H7 (cell line): ENCODE measurements at regions not wholly inside any gene's neighbourhood (a gene's known extent, or its start where the extent isn't known, plus 50 kb on each side); places are given as distances from the start of the nearest gene placed in this dataset.
"Not testable (repeated sequence)": the region's sequence is repeated elsewhere in the genome, so short reads cannot be mapped to it uniquely, and the experiment has no call there.

Experiments
- DNase-seq: peaks from one replicate; pipeline ENCODE4 v3.0.0; 2012
- H3K27me3 ChIP-seq: 2 replicates; pipeline ENCODE4 v1.6.0; 2011; ENCODE audit warnings: mild to moderate bottlenecking, low read length; ENCODE audit not compliant: control insufficient read depth, insufficient read depth
- H3K36me3 ChIP-seq: replicated peaks from 2 replicates; pipeline ENCODE4 v1.5.1; 2011; ENCODE audit warnings: low read length; ENCODE audit not compliant: control insufficient read depth, insufficient read depth
- H3K4me3 ChIP-seq: 2 replicates; pipeline ENCODE4 v1.5.1; 2011; ENCODE audit warnings: low read depth, mild to moderate bottlenecking, control low read depth, low read length, moderate library complexity; ENCODE audit not compliant: insufficient read depth

DNA sequence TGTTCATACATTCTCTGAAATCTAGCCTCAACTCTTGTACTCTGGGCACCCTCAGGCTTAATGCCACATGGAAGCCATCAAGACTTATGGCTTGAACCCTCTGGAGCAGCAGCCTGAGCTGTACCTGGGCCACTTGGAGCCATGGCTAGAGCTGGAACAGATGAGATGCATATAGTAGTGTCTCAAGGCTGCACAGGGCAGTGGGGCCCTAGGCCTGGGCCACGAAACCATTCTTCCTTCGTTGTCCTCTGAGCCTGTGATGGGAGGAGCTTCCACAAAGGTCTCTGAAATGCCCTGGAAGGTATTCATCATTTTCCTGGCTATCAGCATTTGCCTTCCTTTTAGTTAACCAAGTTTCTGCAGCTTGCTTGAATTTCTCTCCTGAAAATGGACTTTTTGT lies 1427.2 kb upstream of the PCDH10 start:
- H3K36me3 ChIP-seq: no peaks in the 10 kb centered on the region
- H3K27me3 ChIP-seq: no peaks in the 10 kb centered on the region
- DNase-seq: peak; percentile 1
- H3K4me3 ChIP-seq: no peak overlapping the region

DNA sequence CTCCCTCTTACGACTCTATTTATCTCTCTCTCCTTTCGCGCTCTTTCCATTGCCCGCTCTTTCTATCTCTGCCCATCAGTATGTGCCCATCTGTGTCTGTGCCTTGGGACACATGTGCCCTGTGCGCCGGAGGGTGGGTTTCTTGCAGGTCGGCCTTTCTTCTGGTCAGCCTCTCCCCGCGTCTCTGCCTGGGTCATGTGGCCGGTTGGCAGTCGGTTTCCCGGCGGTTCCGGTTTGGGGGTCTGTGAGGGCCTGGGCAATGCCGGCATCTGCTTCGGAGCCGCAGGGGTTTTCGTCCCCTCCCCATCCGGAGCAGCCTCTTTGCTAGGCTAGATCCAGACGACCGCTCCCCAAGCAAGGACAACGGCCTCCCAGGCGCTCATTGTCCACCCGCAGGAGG lies 1426.0 kb upstream of the PCDH10 start:
- H3K4me3 ChIP-seq, H3K27me3 ChIP-seq, H3K36me3 ChIP-seq: not testable (repeated sequence)
- peak; percentile 2 for DNase-seq

DNA sequence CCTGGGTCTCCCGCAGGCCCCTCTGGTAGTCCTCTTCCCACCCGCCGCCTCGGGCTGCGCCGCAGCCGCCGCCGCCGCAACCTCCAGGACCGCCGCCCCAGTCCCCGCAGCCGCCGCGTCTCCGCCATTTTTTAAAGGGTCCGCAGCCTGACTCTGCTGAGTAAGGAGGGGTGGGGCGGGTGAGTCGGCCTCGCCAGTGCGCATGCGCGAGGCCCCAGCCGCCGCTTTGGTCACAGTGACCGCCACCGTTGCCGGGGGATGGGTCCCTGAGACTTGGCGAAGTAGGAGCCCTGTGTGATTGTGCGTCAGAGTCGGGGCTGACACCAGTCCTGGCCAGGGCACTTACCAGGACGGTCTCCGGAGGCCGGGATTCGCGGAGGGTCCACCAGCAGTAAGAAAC lies 1424.2 kb upstream of the PCDH10 start:
- H3K4me3 ChIP-seq: peak overlapping the region; percentile 24; the same call in 1 of the 2 replicates
- not testable (repeated sequence) for DNase-seq

DNA sequence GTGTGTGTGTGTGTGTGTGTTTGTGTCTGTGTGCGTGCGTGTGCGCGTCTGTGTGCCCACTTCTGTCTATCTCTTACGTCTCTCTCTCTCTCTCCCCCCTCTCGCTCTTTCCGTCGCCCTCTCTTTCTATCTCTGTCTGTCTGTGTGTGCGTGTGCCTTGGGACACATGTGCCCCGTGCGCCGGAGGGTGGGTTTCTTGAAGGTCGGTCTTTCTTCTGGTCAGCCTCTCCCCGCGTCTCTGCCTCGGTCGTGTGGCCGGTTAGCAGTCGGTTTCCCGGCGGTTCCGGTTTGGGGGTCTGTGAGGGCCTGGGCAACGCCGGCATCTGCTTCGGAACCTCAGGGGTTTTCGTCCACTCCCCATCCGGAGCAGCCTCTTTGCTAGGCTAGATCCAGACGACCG lies 1423.6 kb upstream of the PCDH10 start:
- H3K27me3 ChIP-seq, DNase-seq, H3K4me3 ChIP-seq, H3K36me3 ChIP-seq: not testable (repeated sequence)

More for the DNA sequence above, 1424.2 kb upstream of the PCDH10 start:
- not testable (repeated sequence) for H3K27me3 ChIP-seq, H3K36me3 ChIP-seq

DNA sequence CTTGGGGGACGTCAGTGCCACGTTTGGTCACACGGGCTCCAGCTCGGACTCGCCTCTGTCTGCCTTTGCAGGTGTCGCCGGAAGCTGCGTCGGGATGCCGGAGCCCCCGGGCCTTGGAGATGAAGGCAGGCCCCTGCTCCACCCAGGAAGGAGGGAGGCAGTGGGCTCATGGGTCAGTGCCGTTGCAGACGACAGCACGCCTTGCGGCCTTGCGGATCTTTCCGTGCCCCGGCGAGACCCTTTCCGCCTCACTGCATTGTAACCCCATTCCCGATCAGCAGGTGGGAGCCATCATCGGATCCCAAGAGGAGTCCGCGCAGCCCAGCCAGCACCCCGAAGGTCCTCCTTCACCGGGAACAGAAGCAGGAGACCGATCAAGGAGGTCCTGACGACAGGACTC lies 1422.2 kb upstream of the PCDH10 start:
- not testable (repeated sequence) for H3K36me3 ChIP-seq, DNase-seq, H3K4me3 ChIP-seq, H3K27me3 ChIP-seq

DNA sequence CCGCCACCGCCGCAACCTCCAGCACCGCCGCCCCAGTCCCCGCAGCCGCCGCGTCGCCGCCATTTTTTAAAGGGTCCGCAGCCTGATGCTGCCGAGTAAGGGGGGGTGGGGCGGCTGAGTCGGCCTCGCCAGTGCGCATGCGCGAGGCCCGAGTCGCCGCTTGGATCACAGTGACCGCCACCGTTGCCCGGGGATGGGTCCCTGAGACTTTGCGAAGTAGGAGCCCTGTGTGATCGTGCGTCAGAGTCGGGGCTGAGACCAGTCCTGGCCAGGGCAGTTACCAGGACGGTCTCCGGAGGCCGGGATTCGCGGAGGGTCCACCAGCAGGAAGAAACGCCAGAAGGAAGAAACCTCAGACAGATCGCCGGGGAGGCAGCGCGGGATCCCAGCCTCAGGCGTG lies 1421.7 kb upstream of the PCDH10 start:
- not testable (repeated sequence) for H3K4me3 ChIP-seq, H3K36me3 ChIP-seq, H3K27me3 ChIP-seq, DNase-seq

DNA sequence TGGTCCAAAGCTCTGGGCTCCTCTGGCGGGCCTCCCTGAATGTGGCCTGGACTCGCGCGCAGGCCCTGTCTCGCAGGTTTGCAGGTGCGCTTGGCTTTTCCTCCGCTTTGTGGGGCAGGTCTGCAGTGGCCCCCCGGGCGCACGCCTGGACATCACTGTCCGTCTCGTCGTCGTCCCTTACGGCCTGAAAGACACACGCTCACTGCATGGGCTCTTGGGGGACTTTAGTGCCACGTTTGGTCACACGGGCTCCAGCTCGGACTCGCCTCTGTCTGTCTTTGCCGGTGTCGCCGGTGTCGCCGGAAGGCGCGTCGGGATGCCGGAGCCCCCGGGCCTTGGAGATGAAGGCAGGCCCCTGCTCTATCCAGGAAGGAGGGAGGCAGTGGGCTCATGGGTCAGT lies 1419.9 kb upstream of the PCDH10 start:
- not testable (repeated sequence) for H3K36me3 ChIP-seq, H3K4me3 ChIP-seq, H3K27me3 ChIP-seq
- DNase-seq: peak; percentile 14

DNA sequence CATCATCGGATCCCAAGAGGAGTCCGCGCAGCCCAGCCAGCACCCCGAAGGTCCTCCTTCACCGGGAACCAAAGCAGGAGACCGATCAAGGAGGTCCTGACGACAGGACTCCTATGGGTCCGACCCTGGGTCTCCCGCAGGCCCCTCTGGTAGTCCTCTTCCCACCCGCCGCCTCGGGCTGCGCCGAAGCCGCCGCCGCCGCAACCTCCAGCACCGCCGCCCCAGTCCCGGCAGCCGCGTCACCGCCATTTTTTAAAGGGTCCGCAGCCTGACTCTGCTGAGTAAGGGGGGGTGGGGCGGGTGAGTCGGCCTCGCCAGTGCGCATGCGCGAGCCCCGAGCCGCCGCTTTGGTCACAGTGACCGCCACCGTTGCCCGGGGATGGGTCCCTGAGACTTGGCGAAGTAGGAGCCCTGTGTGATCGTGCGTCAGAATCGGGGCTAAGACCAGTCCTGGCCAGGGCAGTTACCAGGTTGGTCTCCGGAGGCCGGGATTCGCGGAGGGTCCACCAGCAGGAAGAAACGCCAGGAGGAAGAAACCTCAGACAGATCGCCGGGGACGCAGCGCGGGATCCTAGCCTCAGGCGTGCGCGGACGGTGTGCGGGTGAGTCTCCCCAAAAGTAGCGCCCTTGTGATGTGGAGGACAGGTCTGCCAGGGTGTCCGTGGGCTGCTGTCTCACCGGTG lies 1419.2 kb upstream of the PCDH10 start:
- H3K27me3 ChIP-seq, H3K4me3 ChIP-seq, H3K36me3 ChIP-seq: not testable (repeated sequence)
- DNase-seq: peak; percentile 5

DNA sequence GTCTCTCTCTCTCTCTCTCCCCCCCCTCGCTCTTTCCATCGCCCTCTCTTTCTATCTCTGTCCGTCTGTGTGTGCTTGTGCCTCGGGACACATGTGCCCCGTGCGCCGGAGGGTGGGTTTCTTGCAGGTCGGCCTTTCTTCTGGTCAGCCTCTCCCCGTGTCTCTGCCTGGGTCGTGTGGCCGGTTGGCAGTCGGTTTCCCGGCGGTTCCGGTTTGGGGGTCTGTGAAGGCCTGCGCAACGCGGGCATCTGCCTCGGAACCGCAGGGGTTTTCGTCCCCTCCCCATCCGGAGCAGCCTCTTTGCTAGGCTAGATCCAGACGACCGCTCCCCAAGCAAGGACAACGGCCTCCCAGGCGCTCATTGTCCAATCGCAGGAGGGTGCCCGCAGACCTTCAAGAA lies 1418.5 kb upstream of the PCDH10 start:
- not testable (repeated sequence) for H3K27me3 ChIP-seq

DNA sequence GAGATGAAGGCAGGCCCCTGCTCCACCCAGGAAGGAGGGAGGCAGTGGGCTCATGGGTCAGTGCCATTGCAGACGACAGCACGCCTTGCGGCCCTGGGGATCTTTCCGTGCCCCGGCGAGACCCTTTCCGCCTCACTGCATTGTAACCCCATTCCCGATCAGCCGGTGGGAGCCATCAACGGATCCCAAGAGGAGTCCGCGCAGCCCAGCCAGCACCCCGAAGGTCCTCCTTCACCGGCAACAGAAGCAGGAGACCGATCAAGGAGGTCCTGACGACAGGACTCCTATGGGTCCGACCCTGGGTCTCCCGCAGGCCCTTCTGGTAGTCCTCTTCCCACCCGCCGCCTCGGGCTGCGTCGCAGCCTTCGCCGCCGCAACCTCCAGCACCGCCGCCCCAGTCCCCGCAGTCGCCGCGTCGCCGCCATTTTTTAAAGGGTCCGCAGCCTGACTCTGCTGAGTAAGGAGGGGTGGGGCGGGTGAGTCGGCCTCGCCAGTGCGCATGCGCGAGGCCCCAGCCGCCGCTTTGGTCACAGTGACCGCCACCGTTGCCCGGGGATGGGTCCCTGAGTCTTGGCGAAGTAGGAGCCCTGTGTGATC lies 1417.0 kb upstream of the PCDH10 start:
- DNase-seq: peak; percentile 8
- not testable (repeated sequence) for H3K36me3 ChIP-seq, H3K4me3 ChIP-seq, H3K27me3 ChIP-seq

More for the DNA sequence above, 1418.5 kb upstream of the PCDH10 start:
- DNase-seq, H3K36me3 ChIP-seq, H3K4me3 ChIP-seq: not testable (repeated sequence)

DNA sequence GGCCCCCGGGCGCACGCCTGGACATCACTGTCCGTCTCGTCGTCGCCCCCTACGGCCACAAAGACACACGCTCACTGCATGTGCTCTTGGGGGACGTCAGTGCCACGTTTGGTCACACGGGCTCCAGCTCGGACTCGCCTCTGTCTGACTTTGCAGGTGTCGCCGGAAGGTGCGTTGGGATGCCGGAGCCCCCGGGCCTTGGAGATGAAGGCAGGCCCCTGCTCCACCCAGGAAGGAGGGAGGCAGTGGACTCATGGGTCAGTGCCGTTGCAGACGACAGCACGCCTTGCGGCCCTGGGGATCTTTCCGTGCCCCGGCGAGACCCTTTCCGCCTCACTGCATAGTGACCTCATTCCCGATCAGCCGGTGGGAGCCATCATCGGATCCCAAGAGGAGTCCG lies 1414.8 kb upstream of the PCDH10 start:
- H3K4me3 ChIP-seq, H3K36me3 ChIP-seq, H3K27me3 ChIP-seq, DNase-seq: not testable (repeated sequence)

DNA sequence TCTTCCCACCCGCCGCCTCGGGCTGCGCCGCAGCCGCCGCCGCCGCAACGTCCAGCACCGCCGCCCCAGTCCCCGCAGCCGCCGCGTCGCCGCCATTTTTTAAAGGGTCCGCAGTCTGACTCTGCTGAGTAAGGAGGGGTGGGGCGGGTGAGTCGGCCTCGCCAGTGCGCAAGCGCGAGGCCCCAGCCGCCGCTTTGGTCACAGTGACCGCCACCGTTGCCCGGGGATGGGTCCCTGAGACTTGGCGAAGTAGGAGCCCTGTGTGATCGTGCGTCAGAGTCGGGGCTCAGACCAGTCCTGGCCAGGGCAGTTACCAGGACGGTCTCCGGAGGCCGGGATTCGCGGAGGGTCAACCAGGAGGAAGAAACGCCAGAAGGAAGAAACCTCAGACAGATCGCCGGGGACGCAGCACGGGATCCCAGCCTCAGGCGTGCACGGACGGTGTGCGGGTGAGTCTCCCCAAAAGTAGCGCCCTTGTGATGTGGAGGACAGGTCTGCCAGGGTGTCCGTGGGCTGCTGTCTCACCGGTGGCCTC lies 1414.2 kb upstream of the PCDH10 start:
- not testable (repeated sequence) for DNase-seq, H3K4me3 ChIP-seq, H3K36me3 ChIP-seq, H3K27me3 ChIP-seq

DNA sequence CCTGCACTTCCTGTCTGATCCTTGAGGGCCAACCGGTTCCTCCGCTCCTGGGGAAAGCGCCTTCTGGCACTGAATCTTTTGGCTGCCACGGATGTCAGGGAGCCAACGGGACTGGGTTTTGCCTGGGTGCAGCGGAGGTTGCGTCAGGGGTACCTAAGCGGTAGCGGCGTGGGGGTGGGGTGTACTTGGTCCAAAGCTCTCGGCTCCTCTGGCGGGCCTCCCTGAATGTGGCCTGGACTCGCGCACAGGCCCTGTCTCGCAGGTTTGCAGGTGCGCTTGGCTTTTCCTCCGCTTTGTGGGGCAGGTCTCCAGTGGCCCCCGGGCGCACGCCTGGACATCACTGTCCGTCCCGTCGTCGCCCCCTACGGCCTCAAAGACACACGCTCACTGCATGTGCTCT lies 1410.1 kb upstream of the PCDH10 start:
- not testable (repeated sequence) for H3K27me3 ChIP-seq, DNase-seq, H3K36me3 ChIP-seq, H3K4me3 ChIP-seq

DNA sequence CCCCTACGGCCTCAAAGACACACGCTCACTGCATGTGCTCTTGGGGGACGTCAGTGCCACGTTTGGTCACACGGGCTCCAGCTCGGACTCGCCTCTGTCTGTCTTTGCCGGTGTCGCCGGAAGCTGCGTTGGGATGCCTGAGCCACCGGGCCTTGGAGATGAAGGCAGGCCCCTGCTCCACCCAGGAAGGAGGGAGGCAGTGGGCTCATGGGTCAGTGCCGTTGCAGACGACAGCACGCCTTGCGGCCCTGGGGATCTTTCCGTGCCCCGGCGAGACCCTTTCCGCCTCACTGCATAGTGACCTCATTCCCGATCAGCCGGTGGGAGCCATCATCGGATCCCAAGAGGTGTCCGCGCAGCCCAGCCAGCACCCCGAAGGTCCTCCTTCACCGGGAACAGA lies 1407.3 kb upstream of the PCDH10 start:
- not testable (repeated sequence) for H3K27me3 ChIP-seq, H3K36me3 ChIP-seq, H3K4me3 ChIP-seq, DNase-seq

DNA sequence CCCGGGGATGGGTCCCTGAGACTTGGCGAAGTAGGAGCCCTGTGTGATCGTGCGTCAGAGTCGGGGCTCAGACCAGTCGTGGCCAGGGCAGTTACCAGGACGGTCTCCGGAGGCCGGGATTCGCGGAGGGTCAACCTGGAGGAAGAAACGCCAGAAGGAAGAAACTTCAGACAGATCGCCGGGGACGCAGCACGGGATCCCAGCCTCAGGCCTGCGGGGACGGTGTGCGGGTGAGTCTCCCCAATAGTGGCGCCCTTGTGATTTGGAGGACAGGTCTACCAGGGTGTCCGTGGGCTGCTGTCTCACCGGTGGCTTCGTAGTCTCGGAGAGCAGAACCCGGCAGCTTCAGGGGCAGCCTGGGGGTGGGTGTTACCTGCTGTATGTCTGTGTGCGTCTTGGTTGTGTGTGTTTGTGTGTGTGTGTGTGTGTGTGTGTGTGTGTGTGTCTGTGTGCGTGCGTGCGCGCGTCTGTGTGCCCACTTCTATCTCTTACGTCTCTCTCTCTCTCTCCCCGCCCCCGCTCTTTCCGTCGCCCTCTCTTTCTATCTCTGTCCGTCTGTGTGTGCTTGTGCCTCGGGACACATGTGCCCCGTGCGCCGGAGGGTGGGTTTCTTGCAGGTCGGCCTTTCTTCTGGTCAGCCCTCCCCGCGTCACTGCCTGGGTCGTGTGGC lies 1406.4 kb upstream of the PCDH10 start:
- not testable (repeated sequence) for DNase-seq, H3K27me3 ChIP-seq, H3K36me3 ChIP-seq, H3K4me3 ChIP-seq
